HEK293 (cell line): ENCODE measurements at regions not wholly inside any gene's neighbourhood (a gene's known extent, or its start where the extent isn't known, plus 50 kb on each side); places are given as distances from the start of the nearest gene placed in this dataset.

Experiments
- GLI4 ChIP-seq: fragments of 450-650 bp; formaldehyde crosslinking; IDR thresholded peaks from 2 replicates; pipeline ENCODE4 v1.5.1; 2016; ENCODE audit warnings: missing biosample characterization, missing genetic modification characterization
- ZNF274 ChIP-seq, 2 experiments: fragments of 200-500 bp in 1 of 2; fragments of 450-650 bp in 1 of 2; sonication (Bioruptor generic) in 1 of 2; formaldehyde crosslinking in 1 of 2; IDR thresholded peaks; 2 replicates each; pipeline versions ENCODE4 v1.5.1 to v1.6.1; 2014 to 2016; ENCODE audit warnings: borderline replicate concordance in 1 of 2, inconsistent platforms in 1 of 2, low read length in 1 of 2, missing biosample characterization in 1 of 2, missing genetic modification characterization in 1 of 2

DNA sequence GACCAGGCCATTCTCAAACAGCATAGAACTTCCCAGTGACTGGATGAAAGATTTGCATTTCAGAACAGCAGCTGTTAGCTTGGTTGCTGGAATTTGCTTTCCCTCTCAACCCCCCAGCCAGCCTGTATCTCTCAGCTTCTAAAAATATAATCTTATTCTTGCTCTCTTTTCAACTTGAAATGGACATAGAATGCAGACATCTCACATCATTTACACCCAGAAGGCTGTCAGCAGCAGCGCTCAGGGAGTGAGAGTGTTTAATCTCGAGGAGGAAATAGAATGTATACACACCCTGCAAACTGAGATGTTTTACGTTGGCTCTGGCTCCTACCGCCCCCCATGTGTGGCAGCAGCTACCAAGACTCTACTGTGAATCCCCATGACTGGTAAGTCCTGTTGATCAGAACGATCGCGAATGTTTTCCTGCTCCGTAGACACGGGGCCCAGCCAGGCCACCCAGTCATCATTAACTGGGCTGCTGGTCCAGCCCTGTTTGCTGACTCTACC lies 163.4 kb upstream of the SLC24A3 start:
- TF ChIP-seq ZNF274 (IDR thresholded peaks at IDR 0.05; ENCODE audit: low read length): no peak
- TF ChIP-seq ZNF274 (tag by site-specific recombination; IDR thresholded peaks at IDR 0.05; ENCODE audit: borderline replicate concordance): no peak
- TF ChIP-seq GLI4 (tag by site-specific recombination): no peak
